NCI-H774 (cell line): ENCODE measurements at regions not wholly inside any gene's neighbourhood (a gene's known extent, or its start where the extent isn't known, plus 50 kb on each side); places are given as distances from the start of the nearest gene placed in this dataset.
"Not testable (repeated sequence)": the region's sequence is repeated elsewhere in the genome, so short reads cannot be mapped to it uniquely, and the experiment has no call there.

Source experiments
- DNase-seq: peaks from one replicate; lab custom pipeline; 2025; lab: John Stamatoyannopoulos, UW

DNA sequence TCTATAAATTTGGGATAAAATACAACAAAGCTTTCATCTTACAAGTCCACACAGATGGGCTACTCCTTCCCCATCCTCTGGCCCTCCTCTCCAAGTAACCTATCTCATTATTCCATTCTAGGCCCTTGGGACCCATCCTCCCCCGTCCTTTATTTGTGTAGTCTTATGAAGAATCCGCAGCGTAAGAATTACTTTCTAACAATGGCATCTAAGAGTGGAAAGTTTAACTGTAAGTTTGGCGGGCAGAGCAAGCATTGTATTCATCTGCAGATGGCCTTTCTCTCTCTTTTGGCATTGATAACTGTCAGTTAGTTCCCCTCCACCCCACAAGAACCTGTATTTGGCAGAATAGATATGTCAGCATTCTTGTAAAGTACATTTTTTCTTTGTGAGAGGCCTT, 91.9 kb upstream of the TSPAN2 start:
- DNase-seq, result no peak

DNA sequence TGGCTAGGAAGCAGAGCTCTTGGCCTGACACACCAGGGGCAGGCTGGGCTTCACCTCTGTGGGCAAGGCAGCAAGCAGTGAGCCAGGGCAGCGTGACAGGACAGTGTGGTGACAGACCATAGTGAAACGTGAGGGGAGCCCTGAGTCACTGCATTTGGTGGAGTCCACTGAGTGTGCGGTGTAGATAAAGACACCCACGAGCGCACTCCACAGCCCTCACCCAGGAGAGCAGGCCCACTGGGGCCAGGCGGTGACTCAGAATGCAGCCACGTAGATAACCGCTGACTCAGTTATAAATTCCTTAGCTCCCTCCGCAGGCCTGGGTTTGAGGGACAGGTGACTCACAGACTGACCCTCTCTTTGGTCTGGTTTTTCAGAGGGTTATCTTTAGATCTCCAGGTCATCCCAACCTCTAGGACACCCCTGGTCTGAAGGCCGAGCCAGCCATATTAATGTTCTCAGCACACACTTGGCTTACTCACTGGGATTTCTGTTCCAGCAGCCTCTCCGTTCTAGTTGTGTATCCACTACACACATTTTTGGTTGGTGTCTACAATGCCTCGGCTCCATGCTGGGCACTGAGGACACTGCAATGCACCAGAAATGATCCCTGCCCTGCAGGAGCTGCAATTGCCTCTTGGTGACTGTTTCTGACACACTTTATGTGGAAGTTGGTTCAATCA, 90.2 kb upstream of the TSPAN2 start:
- DNase-seq, result no peak

GRCh38 chr1:115176189-115176588, 86.9 kb upstream of the TSPAN2 start:
- no peak for DNase-seq

DNA sequence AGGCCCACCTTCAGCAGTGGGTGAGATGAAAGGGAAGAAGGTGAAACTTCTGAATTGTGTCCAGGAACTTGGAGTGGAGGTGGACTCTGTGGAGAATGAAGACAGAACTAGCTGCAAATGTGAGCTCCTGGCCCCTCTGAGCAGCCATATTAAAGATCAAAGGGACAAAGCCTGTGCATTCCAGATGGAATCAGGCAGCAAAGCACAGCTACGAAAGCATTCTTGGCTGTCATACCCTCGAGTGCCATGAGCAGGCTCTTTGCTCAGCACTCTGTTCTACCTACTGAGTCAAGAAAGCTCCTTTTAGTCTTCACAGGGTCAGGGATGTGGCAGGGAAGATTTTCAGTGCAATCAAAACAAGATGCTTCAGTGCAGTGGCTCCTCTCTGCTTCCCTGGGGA, 86.3 kb upstream of the TSPAN2 start:
- DNase-seq, result no peak

- DNase-seq, result no peak
Measured at GRCh38 chr1:115173151-115173550, 83.8 kb upstream of the TSPAN2 start.

- DNase-seq, result no peak
Measured at GRCh38 chr1:115172270-115172669, 83.0 kb upstream of the TSPAN2 start.

- DNase-seq, result no peak
Measured at GRCh38 chr1:115170961-115171392, 81.7 kb upstream of the TSPAN2 start.

DNA sequence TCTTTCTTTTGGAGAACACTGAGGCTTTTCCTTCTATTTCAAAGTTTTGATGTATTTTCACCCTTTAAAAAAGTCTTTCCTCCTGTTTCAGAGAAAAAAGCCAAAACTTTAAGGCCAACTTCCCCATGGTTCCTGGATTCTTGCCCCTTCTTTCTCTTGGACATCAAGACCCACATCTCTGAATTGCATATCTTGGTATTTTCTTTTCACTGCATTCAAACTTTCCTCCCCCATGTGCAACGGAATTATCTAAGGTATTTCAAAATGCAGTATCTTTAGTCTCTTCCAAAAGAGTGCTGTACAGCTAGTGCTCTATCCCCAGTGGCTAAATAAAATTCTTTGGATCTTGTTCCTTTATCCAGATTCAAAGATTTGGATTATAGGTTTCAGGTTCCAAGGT, 81.1 kb upstream of the TSPAN2 start:
- DNase-seq, result no peak

GRCh38 chr1:115168026-115168425, 78.7 kb upstream of the TSPAN2 start:
- DNase-seq, result no peak

GRCh38 chr1:115166531-115167091, 77.3 kb upstream of the TSPAN2 start:
- no peak for DNase-seq

DNA sequence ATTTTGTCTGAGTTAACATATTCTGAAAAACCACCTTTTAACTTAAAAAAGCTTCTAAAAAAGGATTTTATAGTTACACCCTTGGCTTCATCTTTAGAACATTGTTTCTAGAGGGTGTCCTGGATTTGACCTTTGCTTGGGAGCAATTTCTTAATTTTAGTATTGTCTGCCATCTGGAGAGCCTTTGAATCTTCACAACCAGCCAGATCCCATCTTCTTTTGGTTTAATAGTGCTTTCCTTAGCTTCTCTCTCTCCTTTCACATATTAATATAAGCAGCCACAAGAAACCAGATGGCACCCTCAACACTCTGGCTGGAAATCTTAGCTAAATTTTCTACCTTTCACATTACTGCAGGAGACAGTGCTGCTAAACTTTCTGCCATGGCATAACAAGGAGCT, 76.5 kb upstream of the TSPAN2 start:
- DNase-seq, result no peak

DNA sequence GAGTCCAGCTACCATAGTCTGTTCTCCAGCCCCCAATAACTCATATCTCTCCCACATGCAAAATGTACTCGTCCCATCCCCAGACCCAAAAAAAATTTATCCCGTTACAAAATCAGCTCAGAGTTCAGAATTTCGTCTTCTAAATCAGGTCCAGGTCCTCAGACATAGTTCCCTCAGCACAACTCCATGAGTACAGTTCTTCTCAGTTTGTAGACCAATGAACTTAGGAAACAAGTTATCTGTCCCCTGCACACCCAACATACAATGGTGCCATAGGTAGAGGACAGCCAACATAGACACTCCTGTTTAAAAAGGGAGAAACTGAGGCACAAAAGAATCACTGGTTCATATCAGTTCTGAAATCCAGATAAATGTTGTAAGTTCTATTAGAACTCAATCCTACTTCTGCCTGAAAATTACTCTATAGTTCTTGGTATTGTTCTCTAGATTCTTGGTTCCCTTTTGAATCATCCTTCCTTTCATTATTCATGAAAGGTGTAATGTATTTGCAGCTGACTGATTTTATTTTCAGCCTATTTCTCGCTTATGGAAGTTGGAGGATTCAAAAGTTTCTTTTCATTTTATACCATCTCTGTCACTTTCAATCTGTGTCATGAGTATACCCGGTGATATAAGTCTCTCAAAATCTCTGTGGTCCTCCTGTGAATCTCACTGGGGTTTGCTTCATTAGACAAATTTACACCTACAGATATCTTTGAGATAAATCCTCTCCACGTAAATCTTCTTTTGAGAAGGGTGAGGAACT, 75.8 kb upstream of the TSPAN2 start:
- DNase-seq, result no peak

DNA sequence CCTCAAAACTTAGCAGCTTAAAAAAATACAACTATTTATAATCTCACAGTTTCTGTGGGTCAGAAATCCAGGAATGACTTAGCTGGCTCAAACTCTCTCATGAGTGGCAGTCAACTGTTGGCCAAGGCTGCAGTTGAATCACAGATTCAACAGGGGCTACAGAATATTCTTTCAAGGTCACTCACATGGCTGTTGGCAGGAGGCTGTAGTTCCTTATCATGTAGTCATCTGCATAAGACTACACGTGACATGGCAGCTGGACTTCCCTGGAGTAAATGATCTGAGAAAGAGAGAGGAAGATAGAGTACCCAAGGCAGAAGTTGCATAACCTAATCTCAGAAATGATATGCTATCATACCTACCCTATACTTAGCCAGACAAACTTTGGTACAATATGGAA, 75.2 kb upstream of the TSPAN2 start:
- no peak for DNase-seq

- DNase-seq, result no peak
Measured at GRCh38 chr1:115160728-115161127, 71.4 kb upstream of the TSPAN2 start.

DNA sequence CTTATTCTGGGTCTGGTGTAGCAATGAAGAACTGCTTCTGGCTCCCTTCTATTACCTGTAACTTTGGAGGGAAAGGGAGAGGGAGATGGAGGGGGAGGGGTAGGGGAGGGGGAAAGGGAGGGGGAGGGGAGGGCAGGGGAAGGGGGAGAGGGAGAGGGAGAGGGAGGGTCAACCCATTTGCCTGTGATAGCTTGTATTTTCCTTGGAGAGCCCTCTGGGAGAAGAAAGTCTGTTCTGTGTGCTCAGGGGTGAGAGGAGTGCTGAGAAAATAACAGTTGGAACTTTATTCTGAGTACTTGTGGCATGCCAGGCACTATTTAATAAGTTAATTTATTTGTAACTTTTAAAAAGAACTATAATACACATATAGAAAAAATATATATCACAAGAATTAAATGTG, 70.7 kb upstream of the TSPAN2 start:
- no peak for DNase-seq

DNA sequence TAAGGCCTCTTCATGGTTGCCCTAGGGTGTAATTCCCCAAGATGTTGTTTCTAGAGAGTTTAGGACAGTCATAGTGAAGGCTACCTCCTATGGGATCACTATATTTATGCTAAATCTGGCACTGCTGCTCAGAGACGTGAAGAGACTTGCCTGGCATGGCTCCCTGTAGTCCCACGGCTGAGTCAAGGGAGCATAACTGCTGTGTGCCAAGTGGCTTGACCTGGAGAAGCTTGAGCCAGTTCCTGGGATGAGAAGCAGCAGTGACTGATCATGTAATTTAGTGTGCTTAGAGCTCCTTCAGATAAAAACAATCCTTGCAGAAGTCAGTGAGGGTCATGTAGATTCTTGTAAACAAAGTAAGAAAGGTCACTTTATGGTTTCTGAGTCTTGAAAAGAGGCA, 68.9 kb upstream of the TSPAN2 start:
- no peak for DNase-seq

GRCh38 chr1:115156826-115157468, 67.6 kb upstream of the TSPAN2 start:
- no peak for DNase-seq

DNA sequence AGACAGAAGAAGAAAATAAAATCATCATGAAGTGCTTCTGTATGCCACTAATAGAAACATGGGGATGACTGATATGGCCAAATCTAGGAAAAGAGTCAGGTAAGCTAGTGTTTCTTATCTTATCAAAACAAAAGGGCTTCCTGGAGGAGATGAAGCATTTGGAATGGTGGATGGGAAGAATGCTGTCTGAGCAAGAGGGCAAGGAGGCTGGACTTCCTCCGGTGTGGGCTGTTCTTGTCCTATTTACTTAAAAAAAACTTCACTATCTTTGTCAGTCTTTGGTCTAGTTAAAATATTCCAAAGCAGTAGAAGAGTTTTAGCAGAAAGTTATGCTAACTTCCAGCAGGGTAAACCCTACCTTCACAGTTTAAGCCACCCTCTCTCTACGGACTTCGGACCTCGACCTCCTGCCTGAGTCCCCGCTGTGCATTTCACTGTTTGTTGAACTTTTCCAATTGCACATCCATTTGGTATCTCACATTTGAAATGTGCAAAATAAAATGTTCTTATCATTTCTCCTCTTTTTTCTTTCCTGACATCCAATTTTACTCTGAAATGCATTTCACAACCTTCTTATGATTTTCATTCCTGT, 64.8 kb upstream of the TSPAN2 start:
- DNase-seq, result no peak

DNA sequence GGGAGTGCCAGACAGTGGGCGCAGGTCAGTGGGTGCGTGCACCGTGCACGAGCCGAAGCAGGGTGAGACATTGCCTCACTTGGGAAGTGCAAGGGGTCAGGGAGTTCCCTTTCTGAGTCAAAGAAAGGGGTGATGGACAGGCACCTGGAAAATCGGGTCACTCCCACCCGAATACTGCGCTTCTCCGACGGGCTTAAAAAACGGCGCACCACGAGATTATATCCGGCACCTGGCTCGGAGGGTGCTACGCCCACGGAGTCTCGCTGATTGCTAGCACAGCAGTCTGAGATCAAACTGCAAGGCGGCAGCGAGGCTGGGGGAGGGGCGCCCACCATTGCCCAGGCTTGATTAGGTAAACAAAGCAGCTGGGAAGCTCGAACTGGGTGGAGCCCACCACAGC, 58.6 kb upstream of the TSPAN2 start:
- DNase-seq, result not testable (repeated sequence)

DNA sequence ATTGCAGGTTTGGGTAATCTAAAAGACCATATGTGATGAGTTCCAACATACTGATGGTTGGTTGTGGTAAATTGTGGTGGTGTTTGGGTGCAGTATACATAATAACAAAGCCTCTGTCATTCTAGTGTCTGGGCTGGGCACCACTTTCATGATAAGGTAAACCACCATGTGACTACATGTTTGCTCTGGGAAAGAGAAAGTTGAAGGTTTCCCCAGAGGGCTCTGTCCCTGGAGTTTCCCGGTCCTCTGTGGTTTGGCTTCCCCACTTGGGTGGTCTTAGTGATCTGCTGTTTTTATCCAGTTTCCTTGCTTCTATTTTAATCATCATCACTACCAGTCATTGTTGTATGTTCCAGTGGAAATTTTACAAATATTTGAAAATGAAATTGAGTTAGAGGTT, 55.9 kb upstream of the TSPAN2 start:
- no peak for DNase-seq

GRCh38 chr1:115144176-115144575, 54.9 kb upstream of the TSPAN2 start:
- no peak for DNase-seq

- no peak for DNase-seq
Measured at GRCh38 chr1:115142616-115143015, 53.3 kb upstream of the TSPAN2 start.

GRCh38 chr1:115141145-115141454, 51.8 kb upstream of the TSPAN2 start:
- no peak for DNase-seq
